ENCODE measurements at regions not wholly inside any gene's neighbourhood (a gene's known extent, or its start where the extent isn't known, plus 50 kb on each side); places are given as distances from the start of the nearest gene placed in this dataset.

GRCh38 chr1:244965185-244966030 lies 101.1 kb upstream of the HNRNPU start:
- Histone ChIP-seq H3K36me3 (replicated peaks; ENCODE audit: control insufficient read depth, insufficient read depth, low read length) (no peaks in the 10 kb centered on the region), H3K27me3 (ENCODE audit: control insufficient read depth, insufficient read depth, low read length) (no peaks in the 10 kb centered on the region), H3K4me3 (ENCODE audit: insufficient read depth, low read depth, low read length) (no peak overlapping the region)
- DNase-seq = no peak

GRCh38 chr1:244964112-244964971 lies 100.0 kb upstream of the HNRNPU start:
- H3K4me3 ChIP-seq (ENCODE audit: insufficient read depth, low read depth, low read length) = no peak overlapping the region
- no peak for DNase-seq
- H3K36me3 ChIP-seq (replicated peaks; ENCODE audit: control insufficient read depth, insufficient read depth, low read length) = no peaks in the 10 kb centered on the region
- no peaks in the 10 kb centered on the region for H3K27me3 ChIP-seq (ENCODE audit: control insufficient read depth, insufficient read depth, low read length)

GRCh38 chr1:244963231-244963826 lies 99.0 kb upstream of the HNRNPU start:
- H3K4me3 ChIP-seq (ENCODE audit: insufficient read depth, low read depth, low read length) = no peak overlapping the region
- no peaks in the 10 kb centered on the region for H3K27me3 ChIP-seq (ENCODE audit: control insufficient read depth, insufficient read depth, low read length)
- no peaks in the 10 kb centered on the region for H3K36me3 ChIP-seq (replicated peaks; ENCODE audit: control insufficient read depth, insufficient read depth, low read length)
- no peak for DNase-seq

GRCh38 chr1:244962130-244962529 lies 97.8 kb upstream of the HNRNPU start:
- Histone ChIP-seq H3K4me3 (ENCODE audit: insufficient read depth, low read depth, low read length) (no peak overlapping the region), H3K27me3 (ENCODE audit: control insufficient read depth, insufficient read depth, low read length) (no peaks in the 10 kb centered on the region), H3K36me3 (replicated peaks; ENCODE audit: control insufficient read depth, insufficient read depth, low read length) (no peaks in the 10 kb centered on the region)
- no peak for DNase-seq

GRCh38 chr1:244960904-244961303 lies 96.6 kb upstream of the HNRNPU start:
- DNase-seq = no peak
- H3K27me3 ChIP-seq (ENCODE audit: control insufficient read depth, insufficient read depth, low read length) = no peaks in the 10 kb centered on the region
- H3K4me3 ChIP-seq (ENCODE audit: insufficient read depth, low read depth, low read length) = no peak overlapping the region
- H3K36me3 ChIP-seq (replicated peaks; ENCODE audit: control insufficient read depth, insufficient read depth, low read length) = no peaks in the 10 kb centered on the region

- H3K4me3 ChIP-seq (ENCODE audit: insufficient read depth, low read depth, low read length) = no peak overlapping the region
- H3K36me3 ChIP-seq (replicated peaks; ENCODE audit: control insufficient read depth, insufficient read depth, low read length) = no peaks in the 10 kb centered on the region
- no peak for DNase-seq
- no peaks in the 10 kb centered on the region for H3K27me3 ChIP-seq (ENCODE audit: control insufficient read depth, insufficient read depth, low read length)
Measured at GRCh38 chr1:244958593-244958992, 94.2 kb upstream of the HNRNPU start.

- no peaks in the 10 kb centered on the region for H3K27me3 ChIP-seq (ENCODE audit: control insufficient read depth, insufficient read depth, low read length)
- no peak for DNase-seq
- H3K36me3 ChIP-seq (replicated peaks; ENCODE audit: control insufficient read depth, insufficient read depth, low read length) = no peaks in the 10 kb centered on the region
Measured at GRCh38 chr1:244957525-244957924, 93.2 kb upstream of the HNRNPU start.

GRCh38 chr1:244957122-244957521 lies 92.8 kb upstream of the HNRNPU start:
- DNase-seq = no peak
- no peaks in the 10 kb centered on the region for H3K36me3 ChIP-seq (replicated peaks; ENCODE audit: control insufficient read depth, insufficient read depth, low read length)

More at GRCh38 chr1:244957525-244957924, 93.2 kb upstream of the HNRNPU start:
- no peak overlapping the region for H3K4me3 ChIP-seq (ENCODE audit: insufficient read depth, low read depth, low read length)

GRCh38 chr1:244955661-244956060 lies 91.3 kb upstream of the HNRNPU start:
- Histone ChIP-seq H3K36me3 (replicated peaks; ENCODE audit: control insufficient read depth, insufficient read depth, low read length) (no peaks in the 10 kb centered on the region), H3K4me3 (ENCODE audit: insufficient read depth, low read depth, low read length) (no peak overlapping the region), H3K27me3 (ENCODE audit: control insufficient read depth, insufficient read depth, low read length) (no peaks in the 10 kb centered on the region)
- no peak for DNase-seq

More at GRCh38 chr1:244957122-244957521, 92.8 kb upstream of the HNRNPU start:
- no peak overlapping the region for H3K4me3 ChIP-seq (ENCODE audit: insufficient read depth, low read depth, low read length)
- H3K27me3 ChIP-seq (ENCODE audit: control insufficient read depth, insufficient read depth, low read length) = no peaks in the 10 kb centered on the region

- H3K36me3 ChIP-seq (replicated peaks; ENCODE audit: control insufficient read depth, insufficient read depth, low read length) = no peaks in the 10 kb centered on the region
- DNase-seq = no peak
- H3K27me3 ChIP-seq (ENCODE audit: control insufficient read depth, insufficient read depth, low read length) = no peaks in the 10 kb centered on the region
- no peak overlapping the region for H3K4me3 ChIP-seq (ENCODE audit: insufficient read depth, low read depth, low read length)
Measured at GRCh38 chr1:244954359-244954758, 90.0 kb upstream of the HNRNPU start.

GRCh38 chr1:244953901-244954300 lies 89.6 kb upstream of the HNRNPU start:
- Histone ChIP-seq H3K4me3 (ENCODE audit: insufficient read depth, low read depth, low read length) (no peak overlapping the region), H3K36me3 (replicated peaks; ENCODE audit: control insufficient read depth, insufficient read depth, low read length) (no peaks in the 10 kb centered on the region), H3K27me3 (ENCODE audit: control insufficient read depth, insufficient read depth, low read length) (no peaks in the 10 kb centered on the region)
- no peak for DNase-seq

- DNase-seq = no peak
- H3K4me3 ChIP-seq (ENCODE audit: insufficient read depth, low read depth, low read length) = no peak overlapping the region
- H3K27me3 ChIP-seq (ENCODE audit: control insufficient read depth, insufficient read depth, low read length) = no peaks in the 10 kb centered on the region
Measured at GRCh38 chr1:244952940-244953339, 88.6 kb upstream of the HNRNPU start.

GRCh38 chr1:244952280-244952933 lies 88.1 kb upstream of the HNRNPU start:
- DNase-seq = no peak
- no peaks in the 10 kb centered on the region for H3K36me3 ChIP-seq (replicated peaks; ENCODE audit: control insufficient read depth, insufficient read depth, low read length)
- H3K27me3 ChIP-seq (ENCODE audit: control insufficient read depth, insufficient read depth, low read length) = no peaks in the 10 kb centered on the region
- no peak overlapping the region for H3K4me3 ChIP-seq (ENCODE audit: insufficient read depth, low read depth, low read length)

More at GRCh38 chr1:244952940-244953339, 88.6 kb upstream of the HNRNPU start:
- no peaks in the 10 kb centered on the region for H3K36me3 ChIP-seq (replicated peaks; ENCODE audit: control insufficient read depth, insufficient read depth, low read length)

- DNase-seq = no peak
- Histone ChIP-seq H3K36me3 (replicated peaks; ENCODE audit: control insufficient read depth, insufficient read depth, low read length) (no peaks in the 10 kb centered on the region), H3K27me3 (ENCODE audit: control insufficient read depth, insufficient read depth, low read length) (no peaks in the 10 kb centered on the region), H3K4me3 (ENCODE audit: insufficient read depth, low read depth, low read length) (no peak overlapping the region)
Measured at GRCh38 chr1:244948416-244948815, 84.1 kb upstream of the HNRNPU start.

Measured in H7 (cell line).